NCI-H1092 treated with DMSO at 0.1 percent for 48 hours (cell line): ENCODE measurements at regions not wholly inside any gene's neighbourhood (a gene's known extent, or its start where the extent isn't known, plus 50 kb on each side); places are given as distances from the start of the nearest gene placed in this dataset.
"Not testable (repeated sequence)": the region's sequence is repeated elsewhere in the genome, so short reads cannot be mapped to it uniquely, and the experiment has no call there.

Experiments
- DNase-seq: peaks from one replicate; lab custom pipeline; 2025; lab: John Stamatoyannopoulos, UW

DNA sequence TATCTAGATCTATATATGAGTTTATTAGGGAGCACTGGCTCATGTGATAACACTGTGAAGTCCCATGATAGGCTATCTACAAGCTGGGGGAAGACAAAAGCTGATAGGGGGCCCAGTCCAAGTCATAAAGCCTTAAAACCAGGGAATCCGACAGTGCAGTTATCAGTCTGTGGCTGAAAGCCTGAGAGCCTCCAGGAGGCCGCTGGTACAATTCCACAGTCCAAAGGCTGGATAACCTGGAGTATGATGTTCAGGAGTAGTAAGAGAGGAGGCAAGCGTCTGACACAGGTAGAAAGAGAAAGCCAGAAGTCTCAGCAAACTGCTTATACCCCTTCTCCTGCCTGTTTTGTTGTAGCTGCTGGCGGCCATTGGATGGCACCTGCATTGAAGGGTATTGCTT, 177.6 kb upstream of the SPRY1 start:
- no peak for DNase-seq

DNA sequence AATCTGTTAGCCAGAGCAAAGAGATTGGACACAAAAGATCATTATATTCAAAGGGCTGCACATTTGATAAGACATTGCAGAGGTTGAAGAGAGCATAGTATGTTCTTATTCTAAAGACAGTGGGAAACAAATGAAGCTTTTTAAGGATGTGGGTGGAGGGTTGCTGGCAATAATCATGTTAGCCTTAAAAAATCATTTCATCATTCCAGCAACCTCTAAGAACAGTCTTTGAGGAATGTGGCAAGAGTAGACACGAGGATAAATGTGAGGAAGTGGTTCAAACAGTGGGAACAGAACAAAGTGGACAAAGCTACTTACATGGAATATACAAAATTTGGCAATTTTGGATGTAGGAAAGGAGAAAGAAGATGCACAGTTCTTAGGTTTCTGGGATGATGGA, 167.3 kb upstream of the SPRY1 start:
- no peak for DNase-seq

DNA sequence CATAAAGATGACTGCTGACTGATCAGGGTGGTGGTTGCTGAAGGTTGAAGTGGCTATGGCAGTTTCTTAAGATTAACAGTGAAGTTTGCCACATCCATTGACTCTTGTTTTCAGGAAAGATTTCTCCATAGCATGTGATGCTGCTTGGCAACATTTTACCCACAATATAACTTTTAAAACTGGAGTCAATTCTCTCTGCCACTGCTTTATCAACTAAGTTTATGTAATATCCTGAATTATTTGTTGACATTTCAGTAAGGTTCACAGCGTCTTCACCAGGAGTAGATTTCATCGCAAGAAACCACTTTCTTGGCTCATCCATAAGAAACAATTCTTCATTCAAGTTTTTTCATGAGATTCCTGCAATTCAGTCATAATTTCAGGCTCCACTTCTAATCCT, 166.5 kb upstream of the SPRY1 start:
- no peak for DNase-seq

DNA sequence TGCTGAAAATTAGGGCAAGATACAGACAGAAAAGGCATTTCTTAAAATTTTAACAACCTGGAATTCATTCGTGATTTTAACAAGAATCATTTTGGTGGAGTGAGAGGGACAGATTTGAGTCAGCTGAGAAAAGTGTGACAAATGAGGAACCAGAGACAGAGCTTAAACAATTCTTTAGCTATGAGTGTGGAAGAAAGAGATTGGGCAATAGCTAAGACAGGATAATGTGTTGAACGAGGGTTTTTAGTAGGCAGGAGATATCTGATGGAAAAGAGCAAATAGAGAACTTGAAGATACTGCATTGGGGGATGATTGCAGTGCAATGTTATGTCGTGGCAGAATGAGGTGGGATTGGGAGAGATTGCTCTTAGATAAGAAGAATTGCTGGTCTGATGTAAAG, 164.2 kb upstream of the SPRY1 start:
- DNase-seq: no peak

DNA sequence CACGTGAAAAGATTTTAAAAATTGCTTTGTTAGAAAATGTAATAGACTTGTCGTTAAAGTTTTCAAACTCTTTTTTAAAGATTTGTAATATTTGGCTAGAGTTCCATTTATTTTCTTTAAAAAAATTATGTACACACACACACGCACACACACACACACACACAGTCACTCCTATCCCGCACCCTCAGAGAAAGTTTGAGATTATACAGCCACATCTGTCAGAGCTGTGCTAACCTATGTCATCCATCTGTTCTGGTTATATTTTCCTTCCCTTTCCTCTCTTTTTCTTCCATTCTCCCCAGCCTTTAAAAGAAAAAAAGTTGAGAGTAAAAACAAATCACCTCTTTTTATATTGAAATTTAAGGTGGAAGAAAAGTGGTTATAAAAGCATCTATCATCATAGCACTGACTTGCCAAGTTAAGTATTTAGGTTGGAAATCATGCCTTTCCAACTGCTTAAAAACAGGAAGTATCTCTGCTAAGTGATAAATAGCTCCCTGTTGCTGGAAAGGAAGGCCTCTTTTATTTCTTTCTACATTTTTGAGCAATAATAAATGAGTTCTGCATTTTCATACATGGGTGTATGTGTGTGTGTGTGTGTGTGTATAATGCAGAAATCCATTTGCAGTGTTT, 163.3 kb upstream of the SPRY1 start:
- DNase-seq: no peak

DNA sequence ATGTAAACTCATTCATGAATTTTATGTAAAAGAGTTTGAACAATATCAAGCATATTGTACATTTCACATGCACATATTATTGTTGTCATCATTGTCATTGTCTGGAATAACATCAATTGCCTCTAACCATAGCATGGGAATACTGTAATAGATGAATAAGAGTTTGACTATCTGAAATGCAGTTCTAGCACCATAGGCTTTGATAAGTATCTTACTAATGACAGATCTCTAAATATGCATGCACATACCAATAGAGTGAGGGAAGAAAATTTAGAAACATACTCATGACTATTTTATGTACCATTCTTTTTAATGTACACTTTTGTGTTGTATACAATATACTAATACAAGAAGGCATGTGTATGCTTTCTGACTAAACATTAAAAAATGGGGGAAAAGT, 161.6 kb upstream of the SPRY1 start:
- DNase-seq: no peak

DNA sequence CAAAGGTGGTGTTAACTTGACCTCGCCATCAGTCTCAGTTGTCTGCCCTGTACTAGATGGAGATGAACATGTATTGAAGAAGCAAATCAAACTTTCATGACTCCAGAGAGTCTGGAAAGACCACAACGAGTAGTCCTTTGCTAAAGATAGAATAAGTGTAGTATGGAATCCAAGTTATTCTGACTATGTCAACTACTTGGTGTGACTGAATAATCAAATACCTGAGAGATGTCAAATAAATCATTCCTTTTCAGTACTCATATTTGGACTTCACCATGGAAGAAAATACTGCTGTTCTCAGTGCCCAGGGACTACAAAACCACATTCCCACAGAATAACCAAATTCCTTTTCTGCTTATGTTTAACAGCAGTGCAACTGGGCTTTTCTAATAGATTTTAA, 161.2 kb upstream of the SPRY1 start:
- DNase-seq: no peak

DNA sequence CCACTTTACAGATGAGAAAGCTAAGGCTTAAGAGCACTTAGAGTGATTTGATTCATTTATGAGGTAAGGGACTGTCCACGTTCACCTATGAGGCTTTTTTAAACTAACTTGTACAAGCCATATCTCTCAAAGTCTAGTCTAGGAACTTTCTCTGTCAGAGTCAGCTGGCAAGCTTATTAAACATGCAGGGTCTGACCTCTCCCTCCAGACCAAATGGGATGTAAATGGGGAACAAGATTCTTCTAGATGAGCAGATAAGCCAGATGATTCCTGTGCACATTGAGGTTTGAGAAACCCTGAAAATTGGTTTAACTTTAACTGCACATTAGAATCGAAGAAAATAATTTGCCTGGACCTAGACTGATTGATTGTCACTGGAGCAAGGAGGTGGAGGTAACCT, 160.0 kb upstream of the SPRY1 start:
- no peak for DNase-seq

DNA sequence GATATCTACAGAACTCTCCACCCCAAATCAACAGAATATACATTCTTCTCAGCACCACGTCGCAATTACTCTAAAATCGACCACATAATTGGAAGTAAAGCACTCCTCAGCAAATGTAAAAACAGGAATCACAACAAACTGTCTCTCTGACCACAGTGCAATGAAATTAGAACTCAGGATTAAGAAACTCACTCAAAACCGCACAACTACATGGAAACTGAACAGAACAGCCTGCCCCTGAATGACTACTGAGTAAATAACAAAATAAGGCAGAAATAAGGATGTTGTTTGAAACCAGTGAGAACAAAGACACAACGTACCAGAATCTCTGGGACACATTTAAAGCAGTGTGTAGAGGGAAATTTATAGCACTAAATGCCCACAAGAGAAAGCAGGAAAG, 156.3 kb upstream of the SPRY1 start:
- DNase-seq: not testable (repeated sequence)

DNA sequence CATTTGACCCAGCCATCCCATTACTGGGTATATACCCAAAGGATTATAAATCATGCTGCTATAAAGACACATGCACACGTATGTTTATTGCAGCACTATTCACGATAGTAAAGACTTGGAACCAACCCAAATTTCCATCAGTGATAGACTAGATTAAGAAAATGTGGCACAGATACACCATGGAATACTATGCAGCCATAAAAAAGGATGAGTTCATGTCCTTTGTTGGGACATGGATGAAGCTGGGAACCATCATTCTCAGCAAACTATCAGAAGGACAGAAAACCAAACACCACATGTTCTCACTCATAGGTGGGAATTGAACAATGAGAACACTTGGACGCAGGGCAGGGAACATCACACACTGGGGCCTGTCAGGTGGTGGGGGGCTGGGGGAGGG, 153.4 kb upstream of the SPRY1 start:
- not testable (repeated sequence) for DNase-seq

DNA sequence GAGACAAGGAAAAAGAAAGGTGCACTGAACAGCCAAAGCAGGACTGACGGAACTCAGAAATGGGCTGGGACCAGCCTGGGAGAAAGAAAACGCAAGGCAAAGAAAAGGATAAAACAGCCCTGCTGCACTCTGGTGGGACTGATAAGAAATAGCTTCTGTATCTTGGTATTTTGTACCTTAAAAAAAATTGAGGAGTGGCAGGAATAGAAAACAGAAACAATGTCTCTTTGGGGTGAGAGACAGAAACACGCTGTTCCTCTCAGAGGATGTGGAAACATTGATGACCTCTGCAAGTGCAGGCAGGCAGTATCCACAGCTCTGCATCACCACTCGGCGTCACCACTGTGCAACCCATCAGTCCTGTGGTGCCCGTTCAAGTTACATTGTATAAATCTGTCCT, 152.5 kb upstream of the SPRY1 start:
- no peak for DNase-seq

DNA sequence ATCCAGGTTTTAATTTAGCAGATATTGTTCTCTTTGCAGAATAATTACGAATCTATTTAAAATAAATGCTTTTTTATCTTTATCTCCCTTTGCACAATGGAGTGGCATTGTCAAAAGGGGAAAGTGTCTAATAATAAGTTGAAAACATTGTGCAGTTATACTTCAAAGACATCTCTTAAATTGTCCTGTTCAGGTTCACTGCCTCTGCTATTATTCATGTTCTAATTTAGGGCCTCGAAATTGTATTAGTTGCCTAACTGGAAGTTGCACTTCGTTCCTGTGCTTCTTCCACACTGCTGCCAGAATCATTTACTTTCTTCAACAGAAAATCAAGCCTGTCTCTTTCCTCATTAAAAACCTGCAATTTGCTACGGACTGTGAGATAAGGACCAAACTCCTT, 150.5 kb upstream of the SPRY1 start:
- DNase-seq: no peak

DNA sequence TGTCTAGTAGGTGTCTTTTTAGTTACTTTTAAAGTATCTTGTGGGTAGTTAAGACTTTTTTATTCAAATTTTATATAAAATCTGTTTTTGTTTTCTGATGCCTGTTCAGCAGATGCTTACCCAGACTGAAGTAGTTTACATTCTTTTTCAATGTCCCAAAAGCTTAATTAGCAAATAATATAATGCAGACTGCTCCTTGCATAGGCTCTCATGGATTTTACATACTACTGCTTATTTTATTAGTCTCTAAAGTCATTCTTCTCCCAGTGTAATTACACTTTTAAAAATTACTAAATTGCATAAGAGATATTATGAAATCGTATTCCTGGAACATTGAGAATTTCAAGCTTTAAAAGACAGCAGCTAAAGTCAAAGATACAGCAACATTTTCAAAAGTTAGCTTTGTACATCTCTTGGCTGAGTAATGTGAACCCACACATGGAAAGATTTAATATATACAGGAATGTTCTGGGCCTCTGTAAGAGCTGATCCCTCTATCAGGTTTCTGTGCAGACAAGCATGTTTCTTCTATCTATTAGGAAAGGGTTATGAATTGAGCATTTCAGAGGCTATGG, 148.4 kb upstream of the SPRY1 start:
- DNase-seq: no peak

DNA sequence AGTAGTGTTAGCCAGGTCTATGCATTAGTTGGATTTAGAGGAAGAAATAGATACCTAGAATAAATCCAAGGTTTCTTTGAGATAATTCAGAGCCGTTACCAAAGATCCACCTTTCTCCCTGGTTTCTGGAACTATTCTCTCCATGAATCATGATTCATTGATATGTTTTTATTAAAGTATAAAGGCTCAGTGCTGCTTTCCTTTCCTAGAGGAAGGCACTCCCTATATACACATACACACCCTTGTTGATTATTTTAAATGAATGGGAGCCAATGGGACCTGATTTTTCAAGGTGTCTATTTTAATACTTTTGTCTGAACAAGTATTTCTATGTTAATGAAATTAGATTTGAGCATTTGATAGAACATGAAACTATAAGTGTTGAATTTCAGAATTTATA, 146.8 kb upstream of the SPRY1 start:
- no peak for DNase-seq

DNA sequence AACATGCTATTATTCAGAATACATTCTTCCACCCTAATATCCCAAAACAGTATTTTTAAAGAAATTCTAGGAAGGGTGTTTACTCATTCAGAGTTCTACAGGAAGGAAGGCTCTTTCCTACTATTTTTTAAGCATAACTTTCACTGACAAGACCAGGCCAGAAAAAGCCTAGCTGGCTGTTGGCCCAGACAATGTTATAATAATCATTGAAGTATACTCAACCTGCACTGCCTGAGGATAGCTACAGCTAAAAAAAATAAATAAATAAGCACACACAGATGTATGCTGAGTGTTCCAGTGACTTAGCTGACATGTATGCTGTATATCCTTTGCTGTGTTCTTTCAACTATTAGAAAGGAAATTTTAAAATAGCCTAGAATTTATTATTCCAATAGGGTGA, 145.8 kb upstream of the SPRY1 start:
- peak; percentile 56 for DNase-seq

DNA sequence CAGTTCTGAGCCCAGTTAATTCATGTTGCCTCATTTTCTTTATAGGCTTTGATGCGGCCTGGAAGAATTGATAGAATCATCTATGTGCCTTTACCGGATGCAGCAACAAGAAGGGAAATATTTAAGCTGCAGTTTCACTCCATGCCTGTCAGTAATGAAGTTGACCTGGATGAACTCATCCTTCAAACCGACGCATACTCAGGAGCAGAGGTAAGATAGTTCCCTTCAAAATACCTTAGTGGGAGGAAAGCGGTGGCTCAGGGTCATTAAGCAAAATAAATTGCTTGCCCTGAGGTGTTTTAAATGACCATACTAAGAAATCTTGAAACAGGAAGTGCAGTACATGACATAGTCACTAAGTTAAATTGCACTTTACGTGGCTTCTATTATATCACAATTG, 140.6 kb upstream of the SPRY1 start:
- DNase-seq: no peak

DNA sequence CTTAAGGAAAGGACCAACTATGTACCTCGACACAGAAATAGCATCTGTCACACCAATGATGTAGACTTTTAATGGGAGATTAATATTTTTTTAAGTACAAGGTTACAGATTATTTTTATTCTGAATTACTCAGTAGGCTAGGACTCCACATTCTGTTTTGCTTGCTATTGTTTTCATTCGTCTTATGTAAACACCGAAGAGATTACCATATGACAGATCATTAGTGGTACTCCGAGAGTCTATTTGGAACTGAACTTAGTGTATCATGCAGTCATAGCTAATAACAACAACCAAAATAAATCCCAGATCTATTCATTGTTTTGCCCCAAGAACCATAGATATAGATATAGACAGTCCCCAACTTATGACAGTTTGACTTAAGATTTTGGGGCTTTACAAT, 139.7 kb upstream of the SPRY1 start:
- DNase-seq: no peak

DNA sequence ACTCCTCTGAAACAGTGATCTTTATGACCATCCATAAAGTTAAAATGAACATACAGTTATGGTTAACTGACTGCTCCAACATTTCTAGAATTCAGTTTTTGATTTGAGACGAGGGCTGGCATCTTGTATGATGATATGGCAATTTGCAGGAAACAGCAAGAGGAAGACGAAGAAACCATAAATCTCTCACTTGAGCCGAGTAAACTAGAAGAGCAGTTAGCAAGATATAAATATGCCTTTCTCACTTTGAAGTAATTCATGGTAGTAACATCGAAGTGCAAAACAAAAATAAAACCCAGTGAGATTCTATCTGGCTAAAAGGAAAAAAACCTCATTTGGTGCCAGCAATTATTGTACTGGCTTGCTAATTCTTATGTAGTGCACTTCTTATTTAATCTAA, 139.0 kb upstream of the SPRY1 start:
- no peak for DNase-seq

DNA sequence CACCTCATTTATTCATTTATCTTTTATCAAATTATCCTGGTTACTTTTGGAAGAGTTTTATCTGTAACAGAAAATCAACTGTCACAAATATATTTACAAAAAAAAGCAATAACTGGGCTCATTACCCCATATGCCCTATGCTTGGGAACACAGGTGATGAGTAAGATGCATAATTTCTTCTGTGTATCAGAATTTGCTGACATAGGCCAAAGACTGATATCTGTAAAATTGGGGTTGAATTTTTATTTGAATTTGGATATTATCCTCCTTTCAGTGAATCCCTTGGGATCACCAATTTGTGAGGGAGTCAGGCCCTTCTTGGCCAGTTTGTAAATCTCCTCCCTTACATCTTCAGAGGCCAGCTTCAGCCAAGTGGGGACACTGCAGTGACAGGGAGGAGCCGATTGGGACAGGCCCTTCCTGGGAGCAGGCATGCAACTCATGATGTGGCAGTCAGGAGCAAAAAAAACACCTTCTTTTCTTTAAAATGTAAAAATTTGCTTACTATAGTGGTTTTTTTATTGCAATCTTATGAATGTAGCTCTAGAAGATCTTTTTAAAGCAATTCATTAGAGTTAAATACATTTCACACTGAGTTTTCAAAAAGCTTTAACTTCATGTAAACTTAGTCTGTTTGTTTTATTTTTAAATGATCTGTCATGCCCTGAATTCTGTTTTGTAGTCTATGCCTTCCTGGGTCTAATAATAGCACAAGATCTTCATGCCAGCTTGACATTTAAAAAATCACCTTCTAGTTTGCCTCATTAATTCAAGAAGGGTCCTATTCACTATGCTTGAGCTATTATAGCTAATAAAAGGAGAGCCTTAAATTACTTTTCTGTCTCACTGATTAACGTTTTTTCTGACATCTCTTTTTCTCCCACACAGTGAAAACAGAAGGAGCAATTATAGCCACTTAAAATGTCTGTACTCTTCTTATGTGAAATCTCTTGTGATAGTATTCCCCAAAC, 136.6 kb upstream of the SPRY1 start:
- DNase-seq: no peak

DNA sequence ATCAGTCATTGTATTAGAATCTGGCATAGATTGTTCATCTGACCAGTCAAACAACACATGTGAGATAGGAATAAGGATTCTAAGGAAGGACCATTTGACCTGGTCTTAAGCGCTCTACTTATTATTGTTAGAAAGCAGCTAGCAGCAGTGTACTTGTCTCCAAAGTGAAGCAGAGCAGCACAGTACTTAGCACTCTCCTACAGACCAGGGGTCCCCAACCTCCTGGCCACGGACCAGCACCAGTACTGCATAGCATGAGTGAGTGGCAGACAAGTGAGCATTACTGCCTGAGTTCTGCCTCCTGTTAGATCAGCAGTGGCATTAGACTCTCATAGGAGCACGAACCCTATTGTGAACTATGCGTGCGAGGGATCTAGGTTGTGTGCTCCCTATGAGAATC, 135.9 kb upstream of the SPRY1 start:
- no peak for DNase-seq

DNA sequence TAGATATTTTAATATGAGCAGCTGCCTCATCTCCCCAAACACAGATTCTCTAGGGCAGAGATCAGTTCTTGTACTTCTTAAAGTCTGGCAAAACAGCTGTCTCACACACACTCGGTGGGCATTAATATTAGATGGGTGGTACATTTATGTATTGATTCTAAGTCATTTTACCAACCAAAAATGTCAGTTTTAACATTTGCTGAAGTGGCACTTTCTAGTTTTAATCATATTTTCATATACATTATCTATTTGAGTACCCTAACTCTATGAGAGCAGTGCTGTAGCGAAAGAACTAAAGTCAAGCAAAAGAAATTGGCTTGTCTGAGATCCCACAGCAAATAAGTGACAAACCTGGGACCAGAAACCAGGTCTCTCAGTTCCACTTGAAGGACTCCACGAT, 134.5 kb upstream of the SPRY1 start:
- DNase-seq: no peak

DNA sequence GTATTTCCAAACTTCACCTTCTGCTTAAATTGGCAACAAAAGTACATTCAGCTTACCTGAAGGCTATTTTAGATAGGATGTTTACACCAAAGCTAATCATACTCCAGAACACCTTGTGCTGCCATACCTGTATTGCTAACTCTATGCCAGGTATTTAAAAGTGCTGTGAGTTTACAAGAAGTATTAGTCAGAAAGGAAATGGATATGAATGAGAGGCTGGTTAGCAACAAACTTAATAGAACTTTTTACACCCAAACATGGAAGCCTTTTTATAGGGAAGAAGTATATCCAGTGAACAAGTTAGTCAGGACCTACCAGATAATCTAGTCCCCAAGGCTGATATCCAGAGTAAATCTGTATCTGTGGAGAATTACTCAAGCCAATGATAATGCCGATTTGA, 131.2 kb upstream of the SPRY1 start:
- no peak for DNase-seq

DNA sequence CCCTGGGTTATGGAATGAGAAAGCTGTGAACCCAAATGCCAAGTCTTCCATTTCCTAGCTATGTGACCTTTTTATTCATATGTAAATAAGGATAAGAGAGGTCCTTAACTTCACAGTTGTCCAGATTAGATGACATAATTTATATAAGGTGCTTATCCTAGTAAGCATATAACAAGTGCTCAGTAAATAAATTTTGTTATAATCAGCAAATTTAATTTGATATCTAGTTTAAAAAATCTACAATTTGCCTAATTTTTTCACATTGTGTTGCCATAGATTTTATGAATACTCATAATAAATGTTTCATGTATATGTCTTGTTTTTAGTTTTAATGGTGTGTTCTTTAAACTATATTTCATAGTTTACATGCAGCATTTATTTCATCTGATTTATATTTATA, 130.4 kb upstream of the SPRY1 start:
- no peak for DNase-seq
